Esophagus squamous epithelium (tissue), 5 donors: ENCODE measurements at regions not wholly inside any gene's neighbourhood (a gene's known extent, or its start where the extent isn't known, plus 50 kb on each side); places are given as distances from the start of the nearest gene placed in this dataset.

Experiments
- DNase-seq: peaks from one replicate; lab custom pipeline; 2025; lab: John Stamatoyannopoulos, UW
- H3K27ac ChIP-seq, 4 donors: fragments of 200-600 bp; sonication (generic); one replicate each; pipeline ENCODE4 v1.5.1; 2016 to 2019; ENCODE audit warnings: mild to moderate bottlenecking in 1 of 4
- H3K27me3 ChIP-seq, 4 donors: fragments of 200-600 bp; sonication (generic); 1 replicate in 3 of 4; 2 replicates in 1 of 4; pipeline versions ENCODE4 v1.5.1 to v1.6.0; 2017 to 2021; ENCODE audit warnings: antibody characterized with exemption in 1 of 4
- H3K36me3 ChIP-seq, 3 donors: fragments of 200-600 bp; sonication (generic); one replicate each; pipeline ENCODE4 v1.5.1; 2016 to 2019
- H3K4me1 ChIP-seq, 3 donors: fragments of 200-600 bp; sonication (generic); one replicate each; pipeline ENCODE4 v1.5.1; 2017 to 2019
- H3K4me3 ChIP-seq, 4 donors: fragments of 200-600 bp; sonication (generic); 1 replicate in 3 of 4; 2 replicates in 1 of 4; pipeline ENCODE4 v1.5.1; 2016 to 2019; ENCODE audit warnings: mild to moderate bottlenecking in 2 of 4, moderate library complexity in 1 of 4
- H3K9me3 ChIP-seq, 3 donors: fragments of 200-600 bp; sonication (generic); one replicate each; pipeline ENCODE4 v1.5.1; 2016 to 2019
- POLR2A ChIP-seq, 4 donors: fragments of 450-650 bp; IDR thresholded peaks; one replicate each; pipeline ENCODE4 v1.6.1; 2017; ENCODE audit warnings: antibody characterized with exemption in 4 of 4, mild to moderate bottlenecking in 4 of 4, moderate library complexity in 3 of 4
- WGBS, 2 donors: methylation state at CpG; one replicate each; pipeline ENCODE4 v1.1.5; 2018; 5-methylcytosine and 5-hydroxymethylcytosine counted together
- intact Hi-C: fragments of 100-400 bp; cut with DNase I; formaldehyde crosslinking; loops from one replicate; pipeline ENCODE4 v1.15.0; 2022
- TF ChIP-seq, protein P1 (sequence below), 6 experiments: fragments of 450-650 bp in 4 of 6; fragments of 200-600 bp in 2 of 6; sonication (generic) in 2 of 6; IDR thresholded peaks; one replicate each; pipeline ENCODE4 v1.5.1; 2016 to 2019; ENCODE audit warnings: antibody characterized with exemption in 6 of 6, mild to moderate bottlenecking in 4 of 6, moderate library complexity in 4 of 6
- donor health status: DM: yes; HTN: yes; CAD: no.

- Histone ChIP-seq H3K27ac (no peak overlapping the region), H3K4me1 (no peaks in the 10 kb centered on the region), H3K27me3 (no peaks in the 10 kb centered on the region), H3K4me3 (no peak overlapping the region), H3K9me3 (no peaks in the 10 kb centered on the region), H3K36me3 (no peaks in the 10 kb centered on the region)
- no peak for TF ChIP-seq POLR2A (IDR thresholded peaks at IDR 0.05)
- TF ChIP-seq, protein P1, sequence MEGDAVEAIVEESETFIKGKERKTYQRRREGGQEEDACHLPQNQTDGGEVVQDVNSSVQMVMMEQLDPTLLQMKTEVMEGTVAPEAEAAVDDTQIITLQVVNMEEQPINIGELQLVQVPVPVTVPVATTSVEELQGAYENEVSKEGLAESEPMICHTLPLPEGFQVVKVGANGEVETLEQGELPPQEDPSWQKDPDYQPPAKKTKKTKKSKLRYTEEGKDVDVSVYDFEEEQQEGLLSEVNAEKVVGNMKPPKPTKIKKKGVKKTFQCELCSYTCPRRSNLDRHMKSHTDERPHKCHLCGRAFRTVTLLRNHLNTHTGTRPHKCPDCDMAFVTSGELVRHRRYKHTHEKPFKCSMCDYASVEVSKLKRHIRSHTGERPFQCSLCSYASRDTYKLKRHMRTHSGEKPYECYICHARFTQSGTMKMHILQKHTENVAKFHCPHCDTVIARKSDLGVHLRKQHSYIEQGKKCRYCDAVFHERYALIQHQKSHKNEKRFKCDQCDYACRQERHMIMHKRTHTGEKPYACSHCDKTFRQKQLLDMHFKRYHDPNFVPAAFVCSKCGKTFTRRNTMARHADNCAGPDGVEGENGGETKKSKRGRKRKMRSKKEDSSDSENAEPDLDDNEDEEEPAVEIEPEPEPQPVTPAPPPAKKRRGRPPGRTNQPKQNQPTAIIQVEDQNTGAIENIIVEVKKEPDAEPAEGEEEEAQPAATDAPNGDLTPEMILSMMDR (IDR thresholded peaks at IDR 0.05): no peak
- 63 to 65% methylated on average over 2 of the region's 2 CpGs for WGBS, 2 donors
- DNase-seq: no peak
- intact Hi-C loops: no loop called here
These were observed 1048.5 kb downstream of the SLC6A15 start for GRCh38 chr12:83864054-83864453.

DNA sequence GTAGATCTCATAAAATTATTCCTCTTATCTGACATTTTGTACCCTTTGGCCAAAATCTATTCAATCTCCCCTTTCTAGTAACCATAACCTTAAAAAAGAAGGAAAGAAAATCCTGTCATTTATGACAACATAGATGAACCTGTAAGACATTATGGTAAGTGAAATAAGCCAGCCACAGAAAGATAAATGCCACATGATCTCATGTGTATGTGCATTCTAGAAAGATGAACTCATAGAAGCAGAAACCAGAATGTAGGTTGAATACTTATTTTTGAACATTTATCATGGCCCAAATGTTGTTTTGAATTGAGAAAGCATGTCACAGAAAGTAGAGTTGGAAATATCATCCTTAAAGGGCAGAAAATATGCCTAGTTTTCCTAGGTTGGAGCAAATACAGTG, 1053.6 kb downstream of the SLC6A15 start:
- Histone ChIP-seq H3K4me3 (no peak overlapping the region), H3K36me3 (no peaks in the 10 kb centered on the region), H3K9me3 (peaks cover 0 to 25% (median 4%) of the 10 kb centered on the region in 3 donors), H3K4me1 (no peaks in the 10 kb centered on the region), H3K27me3 (no peaks in the 10 kb centered on the region), H3K27ac (no peak overlapping the region)
- no peak for DNase-seq
- intact Hi-C loops: no loop called here
- TF ChIP-seq, protein P1 (IDR thresholded peaks at IDR 0.05): no peak
- no peak for TF ChIP-seq POLR2A (IDR thresholded peaks at IDR 0.05)

- no peaks in the 10 kb centered on the region for H3K27me3 ChIP-seq
- intact Hi-C loops: no loop called here
- DNase-seq: no peak
- no peaks in the 10 kb centered on the region for H3K36me3 ChIP-seq
- TF ChIP-seq, protein P1 (IDR thresholded peaks at IDR 0.05): no peak
- TF ChIP-seq POLR2A (IDR thresholded peaks at IDR 0.05): no peak
- H3K4me3 ChIP-seq: no peak overlapping the region
- peaks cover 0 to 25% (median 4%) of the 10 kb centered on the region in 3 donors for H3K9me3 ChIP-seq
- no peak overlapping the region for H3K27ac ChIP-seq
- H3K4me1 ChIP-seq: no peaks in the 10 kb centered on the region
These were observed 1055.8 kb downstream of the SLC6A15 start for GRCh38 chr12:83856803-83857202.

DNA sequence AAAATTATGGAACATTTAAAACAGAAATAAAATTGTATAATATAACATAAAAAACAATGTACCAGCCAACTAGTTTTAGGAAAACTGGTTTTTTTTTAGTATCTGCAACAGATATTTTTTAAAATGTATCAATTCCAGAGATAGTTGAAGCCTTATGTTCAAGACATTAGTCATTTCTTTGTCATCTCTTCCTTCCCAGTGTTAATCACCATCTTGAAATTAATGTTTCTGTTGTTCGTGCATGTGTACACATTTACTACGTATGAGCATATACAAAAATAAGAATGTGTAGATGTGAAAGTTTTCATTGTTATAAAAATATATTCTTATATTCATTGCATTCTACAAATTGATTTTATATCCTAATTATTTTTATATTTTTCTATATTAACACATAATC, 1062.1 kb downstream of the SLC6A15 start:
- WGBS, 2 donors: 66 to 87% methylated on average over 2 of the region's 2 CpGs
- DNase-seq: no peak

DNA sequence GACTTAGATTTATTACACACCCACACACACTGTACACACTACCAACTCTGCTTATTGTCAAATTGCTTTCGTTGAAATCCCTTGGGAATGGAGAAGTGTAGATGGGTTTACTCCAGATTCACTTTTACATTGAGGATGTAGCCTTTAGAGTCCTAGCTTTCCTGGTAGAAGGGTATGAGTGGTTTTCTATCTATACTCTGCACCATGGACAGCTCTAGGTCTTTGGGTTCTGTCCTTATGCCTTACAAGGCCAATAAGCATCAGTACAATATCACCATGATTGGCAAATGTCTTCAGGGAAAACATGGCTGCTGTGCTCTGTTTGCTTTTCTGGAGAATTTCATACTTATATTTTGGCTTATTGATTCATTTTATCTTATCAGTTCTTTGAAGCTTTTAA, 1063.9 kb downstream of the SLC6A15 start:
- H3K4me3 ChIP-seq: no peak overlapping the region
- no peak overlapping the region for H3K27ac ChIP-seq
- H3K27me3 ChIP-seq: no peaks in the 10 kb centered on the region
- WGBS, 2 donors: 62% methylated on average over 1 of the region's 1 CpG
- no peak for DNase-seq
- no peaks in the 10 kb centered on the region for H3K9me3 ChIP-seq
- intact Hi-C loops: no loop called here
- TF ChIP-seq, protein P1 (IDR thresholded peaks at IDR 0.05): no peak
- no peak for TF ChIP-seq POLR2A (IDR thresholded peaks at IDR 0.05)
- no peaks in the 10 kb centered on the region for H3K36me3 ChIP-seq
- no peaks in the 10 kb centered on the region for H3K4me1 ChIP-seq

More for the DNA sequence above, 1062.1 kb downstream of the SLC6A15 start:
- Histone ChIP-seq H3K4me1 (no peaks in the 10 kb centered on the region), H3K27me3 (no peaks in the 10 kb centered on the region), H3K27ac (no peak overlapping the region), H3K4me3 (no peak overlapping the region), H3K36me3 (no peaks in the 10 kb centered on the region), H3K9me3 (peaks cover 0 to 4% (median 0%) of the 10 kb centered on the region in 3 donors)
- intact Hi-C loops: no loop called here
- no peak for TF ChIP-seq POLR2A (IDR thresholded peaks at IDR 0.05)
- TF ChIP-seq, protein P1 (IDR thresholded peaks at IDR 0.05): no peak
